IMR-90 (cell line): ENCODE measurements at regions not wholly inside any gene's neighbourhood (a gene's known extent, or its start where the extent isn't known, plus 50 kb on each side); places are given as distances from the start of the nearest gene placed in this dataset.

Experiments used
- ATAC-seq: fragments of 200-7000 bp; cut with Tn5 transposase; 2 replicates; pipeline ENCODE4 v1.9.1; 2020; ENCODE audit warnings: low read depth, mild to moderate bottlenecking, moderate library complexity
- BruUV-seq: library from RNA; stranded (reverse); fragments of 400-500 nt; replicated peaks from 2 replicates; lab custom pipeline; 2021; lab: Mats Ljungman, UMichigan
- CTCF ChIA-PET: fragments of 300-600 bp; formaldehyde crosslinking; extraction: SDS; loops from one replicate; lab custom pipeline; 2021; ENCODE audit warnings: antibody characterized with exemption; lab: Yijun Ruan, JAX
- POLR2A ChIA-PET: fragments of 300-600 bp; sonication (Branson Sonifier 250); formaldehyde crosslinking; loops from one replicate; lab custom pipeline; 2022; ENCODE audit warnings: antibody characterized with exemption; ENCODE audit not compliant: unreplicated experiment; lab: Charles Lee
- DNase-seq: peaks from one replicate; pipeline ENCODE4 v3.0.0; 2013
- H2AFZ ChIP-seq: replicated peaks from 2 replicates; pipeline ENCODE3; 2013; ENCODE audit warnings: low read length, mild to moderate bottlenecking; ENCODE audit not compliant: poor library complexity
- H2AK5ac ChIP-seq: 2 replicates; pipeline ENCODE4 v1.6.1; 2013; ENCODE audit warnings: low read depth, low read length, inconsistent platforms
- H2AK9ac ChIP-seq: replicated peaks from 2 replicates; pipeline ENCODE3; 2013; ENCODE audit warnings: mild to moderate bottlenecking, low read depth, low read length, moderate library complexity; ENCODE audit not compliant: poor library complexity
- H2BK120ac ChIP-seq: 2 replicates; pipeline ENCODE4 v1.6.1; 2013; ENCODE audit warnings: low read depth, low read length, inconsistent platforms
- H2BK15ac ChIP-seq: 3 replicates; pipeline ENCODE4 v1.6.1; 2013; ENCODE audit warnings: low read depth, low read length, inconsistent platforms
- H2BK20ac ChIP-seq: 2 replicates; pipeline ENCODE4 v1.6.1; 2013; ENCODE audit warnings: low read depth, mild to moderate bottlenecking, inconsistent platforms, low read length, moderate library complexity
- H2BK5ac ChIP-seq: 2 replicates; pipeline ENCODE4 v1.6.1; 2013; ENCODE audit warnings: mild to moderate bottlenecking, low read depth, low read length, inconsistent platforms; ENCODE audit not compliant: poor library complexity, severe bottlenecking
- H3K14ac ChIP-seq: replicated peaks from 2 replicates; pipeline ENCODE4 v1.6.1; 2013; ENCODE audit warnings: low read depth, low read length, inconsistent platforms
- H3K18ac ChIP-seq: 2 replicates; pipeline ENCODE4 v1.6.1; 2013; ENCODE audit warnings: low read depth, low read length, control low read depth
- H3K23ac ChIP-seq: 2 replicates; pipeline ENCODE4 v1.6.1; 2013; ENCODE audit warnings: low read depth, low read length, inconsistent platforms
- H3K27ac ChIP-seq: 2 replicates; pipeline ENCODE4 v1.5.1; 2013; ENCODE audit warnings: mild to moderate bottlenecking, control low read depth, low read length; ENCODE audit not compliant: insufficient read depth
- H3K27me3 ChIP-seq: 2 replicates; pipeline ENCODE4 v1.6.1; 2013; ENCODE audit warnings: low read length; ENCODE audit not compliant: control insufficient read depth, insufficient read depth
- H3K36me3 ChIP-seq: 2 replicates; pipeline ENCODE4 v1.6.1; 2013; ENCODE audit warnings: low read length, mixed read lengths; ENCODE audit not compliant: control insufficient read depth, insufficient read depth
- H3K4ac ChIP-seq: 2 replicates; pipeline ENCODE4 v1.6.1; 2013; ENCODE audit warnings: low read depth, low read length, inconsistent platforms
- H3K4me1 ChIP-seq: 2 replicates; pipeline ENCODE4 v1.6.1; 2013; ENCODE audit warnings: low read length, mixed read lengths; ENCODE audit not compliant: control insufficient read depth, insufficient read depth
- H3K4me2 ChIP-seq: 2 replicates; pipeline ENCODE4 v1.6.1; 2013; ENCODE audit warnings: low read depth, mild to moderate bottlenecking, control low read depth, low read length, moderate library complexity
- H3K4me3 ChIP-seq: 2 replicates; pipeline ENCODE4 v1.5.1; 2013; ENCODE audit warnings: low read depth, mild to moderate bottlenecking, control low read depth, low read length, moderate library complexity; ENCODE audit not compliant: insufficient read depth
- H3K56ac ChIP-seq: 2 replicates; pipeline ENCODE4 v1.6.1; 2013; ENCODE audit warnings: low read length, inconsistent platforms; ENCODE audit not compliant: insufficient read depth; ENCODE audit errors: extremely low read depth
- H3K79me1 ChIP-seq, 2 experiments: 2 replicates each; pipeline ENCODE4 v1.6.1; 2013; ENCODE audit warnings: low read length in 2 of 2, inconsistent platforms in 1 of 2, low read depth in 1 of 2
- H3K9ac ChIP-seq: 2 replicates; pipeline ENCODE4 v1.6.1; 2013; ENCODE audit warnings: low read depth, low read length, control low read depth
- H3K9me1 ChIP-seq: 2 replicates; pipeline ENCODE4 v1.6.1; 2013; ENCODE audit warnings: low read length, inconsistent platforms; ENCODE audit not compliant: insufficient read depth
- H3K9me3 ChIP-seq: 2 replicates; pipeline ENCODE4 v1.6.1; 2013; ENCODE audit warnings: low read length; ENCODE audit not compliant: control insufficient read depth, insufficient read depth
- H4K20me1 ChIP-seq: 2 replicates; pipeline ENCODE4 v1.6.1; 2013; ENCODE audit warnings: low read length, inconsistent platforms; ENCODE audit not compliant: insufficient read depth
- H4K5ac ChIP-seq: 2 replicates; pipeline ENCODE4 v1.6.1; 2013; ENCODE audit warnings: mild to moderate bottlenecking, low read depth, low read length, control low read depth
- H4K8ac ChIP-seq, 2 experiments: 2 replicates each; pipeline ENCODE4 v1.6.1; 2013; ENCODE audit warnings: low read depth in 2 of 2, low read length in 2 of 2, control low read depth in 1 of 2, inconsistent platforms in 1 of 2
- H4K91ac ChIP-seq: 2 replicates; pipeline ENCODE4 v1.6.1; 2013; ENCODE audit warnings: low read depth, low read length, inconsistent platforms; ENCODE audit not compliant: insufficient read depth
- CEBPB ChIP-seq: IDR thresholded peaks from 2 replicates; pipeline ENCODE4 v1.6.1; 2012; ENCODE audit warnings: low read depth, low read length, improper control_type of control experiment
- FOS ChIP-seq: fragments of 150-350 bp; IDR thresholded peaks from 2 replicates; pipeline ENCODE4 v1.6.1; 2016; ENCODE audit warnings: low read depth, low read length
- MAFK ChIP-seq: IDR thresholded peaks from 2 replicates; pipeline ENCODE4 v1.6.1; 2012; ENCODE audit warnings: low read depth, low read length, improper control_type of control experiment
- MXI1 ChIP-seq: IDR thresholded peaks from 2 replicates; pipeline ENCODE4 v1.6.1; 2012; ENCODE audit warnings: low read depth, mild to moderate bottlenecking, low read length, moderate library complexity, borderline replicate concordance
- NFE2L2 ChIP-seq: fragments of 150-350 bp; IDR thresholded peaks from 2 replicates; pipeline ENCODE4 v1.6.1; 2016; ENCODE audit warnings: low read depth, mild to moderate bottlenecking, low read length
- SMC3 ChIP-seq: fragments of 150-350 bp; IDR thresholded peaks from 2 replicates; pipeline ENCODE4 v1.6.1; 2016; ENCODE audit warnings: low read depth, mild to moderate bottlenecking, antibody characterized with exemption, low read length, moderate library complexity
- WGBS, 2 experiments: methylation state at CpG; one replicate each; pipeline versions ENCODE4 v1.1.5 to v1.1.7; 2013; ENCODE audit warnings: missing lambda C conversion rate in 2 of 2; ENCODE audit not compliant: insufficient read length in 1 of 2; ENCODE audit errors: extremely low coverage in 2 of 2; 5-methylcytosine and 5-hydroxymethylcytosine counted together
- dilution Hi-C: fragments of 300-500 bp; cut with HindIII; formaldehyde crosslinking; loops from one replicate; pipeline ENCODE4 v1.14.3; 2018; ENCODE audit warnings: low sequenced_read_pairs; ENCODE audit not compliant: unreplicated experiment
- in situ Hi-C: fragments of 300-500 bp; cut with MboI; formaldehyde crosslinking; loops from 3 replicates; pipeline ENCODE4 v1.14.3; 2019; ENCODE audit warnings: low sequenced_read_pairs, inconsistent platforms, mixed read lengths
- intact Hi-C: fragments of 100-400 bp; cut with micrococcal nuclease; formaldehyde crosslinking; loops from 2 replicates; pipeline ENCODE4 v1.10.0; 2022
- TF ChIP-seq, protein P1 (sequence below): conservative IDR thresholded peaks from 2 replicates; pipeline ENCODE4 v1.5.1; 2012; ENCODE audit warnings: mild to moderate bottlenecking, low read depth, low read length, improper control_type of control experiment

DNA sequence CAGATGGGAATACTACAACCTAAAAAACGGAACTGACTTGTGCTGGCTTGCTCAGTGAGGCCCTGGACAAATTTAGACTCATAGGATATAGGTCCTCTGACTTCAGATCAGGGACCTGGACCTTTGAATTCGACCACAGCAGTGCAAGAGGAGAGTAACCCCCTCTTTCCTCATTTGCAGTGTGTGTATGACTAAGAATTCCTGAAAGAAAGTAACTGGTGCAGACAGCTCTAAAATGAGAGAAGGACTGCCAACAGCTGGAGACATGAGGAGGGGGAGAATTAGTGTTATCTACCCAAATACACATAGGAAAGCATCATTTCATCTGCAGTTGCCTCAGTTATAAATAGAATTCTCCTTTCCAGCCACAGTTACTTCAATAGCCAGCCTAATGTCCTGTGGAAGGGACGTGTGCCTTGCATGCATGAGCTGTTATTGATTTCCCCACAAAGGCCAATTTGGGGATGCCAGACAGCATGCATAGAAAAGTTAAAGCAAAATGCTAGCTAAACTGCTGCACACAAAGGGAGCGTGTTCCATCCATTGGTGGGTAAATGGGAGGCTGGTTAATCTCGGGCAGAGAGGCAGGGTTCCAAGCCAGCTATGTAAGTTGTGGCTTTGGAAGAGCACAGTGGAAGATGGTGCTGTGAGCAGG lies 442.7 kb downstream of the CDK5RAP2 start:
- H2BK20ac ChIP-seq, result no peak overlapping the region
- H2AK9ac ChIP-seq, result no peak overlapping the region
- no peaks in the 10 kb centered on the region for H3K4me1 ChIP-seq
- H2BK5ac ChIP-seq, result no peak overlapping the region
- intact Hi-C loops (no loop called here), dilution Hi-C loops (no loop called here), in situ Hi-C loops (no loop called here)
- no peak overlapping the region for H2AFZ ChIP-seq
- TF ChIP-seq CEBPB (no peak), FOS (no peak), MAFK (no peak), MXI1 (no peak), NFE2L2 (no peak), SMC3 (no peak)
- TF ChIP-seq, protein P1, sequence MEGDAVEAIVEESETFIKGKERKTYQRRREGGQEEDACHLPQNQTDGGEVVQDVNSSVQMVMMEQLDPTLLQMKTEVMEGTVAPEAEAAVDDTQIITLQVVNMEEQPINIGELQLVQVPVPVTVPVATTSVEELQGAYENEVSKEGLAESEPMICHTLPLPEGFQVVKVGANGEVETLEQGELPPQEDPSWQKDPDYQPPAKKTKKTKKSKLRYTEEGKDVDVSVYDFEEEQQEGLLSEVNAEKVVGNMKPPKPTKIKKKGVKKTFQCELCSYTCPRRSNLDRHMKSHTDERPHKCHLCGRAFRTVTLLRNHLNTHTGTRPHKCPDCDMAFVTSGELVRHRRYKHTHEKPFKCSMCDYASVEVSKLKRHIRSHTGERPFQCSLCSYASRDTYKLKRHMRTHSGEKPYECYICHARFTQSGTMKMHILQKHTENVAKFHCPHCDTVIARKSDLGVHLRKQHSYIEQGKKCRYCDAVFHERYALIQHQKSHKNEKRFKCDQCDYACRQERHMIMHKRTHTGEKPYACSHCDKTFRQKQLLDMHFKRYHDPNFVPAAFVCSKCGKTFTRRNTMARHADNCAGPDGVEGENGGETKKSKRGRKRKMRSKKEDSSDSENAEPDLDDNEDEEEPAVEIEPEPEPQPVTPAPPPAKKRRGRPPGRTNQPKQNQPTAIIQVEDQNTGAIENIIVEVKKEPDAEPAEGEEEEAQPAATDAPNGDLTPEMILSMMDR, result no peak
- no peak overlapping the region for H4K91ac ChIP-seq
- H3K18ac ChIP-seq, result no peak overlapping the region
- CTCF ChIA-PET, result no interaction called here
- H2BK15ac ChIP-seq, result no peak overlapping the region
- WGBS, 2 experiments, result no CpG with 5 or more reads among the region's 5 CpGs
- H3K9me3 ChIP-seq, result no peaks in the 10 kb centered on the region
- no peak overlapping the region for H3K27ac ChIP-seq
- H3K4me2 ChIP-seq, result no peak overlapping the region
- no peak overlapping the region for H3K56ac ChIP-seq
- no peak overlapping the region for H2BK120ac ChIP-seq
- no TSS peak for BruUV-seq
- no peak overlapping the region for H4K5ac ChIP-seq
- H3K9me1 ChIP-seq, result no peaks in the 10 kb centered on the region
- no peak overlapping the region for H3K9ac ChIP-seq
- no peak for DNase-seq
- no peaks in the 10 kb centered on the region for H3K36me3 ChIP-seq
- no peak overlapping the region for H4K8ac ChIP-seq
- no peak overlapping the region for H3K4ac ChIP-seq
- no peak overlapping the region for H3K14ac ChIP-seq
- H3K79me1 ChIP-seq, result no peaks in the 10 kb centered on the region
- no peaks in the 10 kb centered on the region for H4K20me1 ChIP-seq
- H3K23ac ChIP-seq, result no peak overlapping the region
- no peak for ATAC-seq
- H3K27me3 ChIP-seq, result no peaks in the 10 kb centered on the region
- POLR2A ChIA-PET, result interaction anchor here (0.6 kb wide), 1 partner anchor 31 kb away, joined by 4 read pairs; no protein-coding TSS in a partner anchor
- H2AK5ac ChIP-seq, result no peak overlapping the region
- no peak overlapping the region for H3K4me3 ChIP-seq
